HG03457 (cell line): ENCODE measurements at regions not wholly inside any gene's neighbourhood (a gene's known extent, or its start where the extent isn't known, plus 50 kb on each side); places are given as distances from the start of the nearest gene placed in this dataset.
"Not testable (repeated sequence)": the region's sequence is repeated elsewhere in the genome, so short reads cannot be mapped to it uniquely, and the experiment has no call there.

ENCODE experiments used
- ATAC-seq: cut with Tn5 transposase; IDR thresholded peaks from one replicate; pipeline ENCODE4 v1.9.1; 2021; ENCODE audit warnings: moderate number of reproducible peaks; ENCODE audit not compliant: unreplicated experiment

DNA sequence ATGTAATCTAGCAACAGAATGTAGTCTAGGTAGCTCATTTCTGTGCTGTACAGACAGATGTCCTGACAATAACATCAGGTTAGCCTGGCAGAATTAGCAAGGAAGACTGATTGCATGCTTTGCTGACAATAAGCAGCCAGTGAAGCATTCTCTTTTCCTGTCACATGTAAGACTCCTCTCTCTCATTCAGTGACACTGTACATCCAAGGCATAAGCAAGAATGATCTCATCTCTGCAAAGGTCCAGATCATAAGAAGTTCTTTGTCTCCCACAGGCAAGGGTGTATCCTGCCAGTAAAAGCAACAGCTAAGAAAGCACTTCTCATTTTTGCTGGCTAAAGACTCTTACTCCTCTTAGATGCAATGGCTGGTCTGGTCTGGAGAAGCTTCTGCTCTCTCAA is 861.8 kb downstream of the TAF11L14 start:
- ATAC-seq = no peak

DNA sequence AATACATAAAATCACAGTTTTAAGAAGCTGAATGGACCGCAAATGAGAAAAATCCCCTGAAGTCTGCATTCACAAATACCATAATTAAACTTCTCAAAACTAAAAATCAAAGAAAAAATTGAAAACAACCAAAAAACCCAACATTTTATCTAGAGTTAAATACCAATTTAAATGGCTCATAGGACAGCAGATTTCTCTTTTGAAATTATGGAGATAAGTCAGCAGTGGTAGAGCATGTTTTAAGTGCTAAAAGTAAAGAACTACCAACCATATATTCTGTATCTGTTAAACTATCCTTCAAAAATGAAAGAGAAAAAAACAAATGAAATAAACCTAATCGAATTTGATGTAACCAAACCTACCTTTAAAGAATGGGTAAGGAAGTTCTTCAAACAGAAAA is 862.8 kb downstream of the TAF11L14 start:
- ATAC-seq = no peak

DNA sequence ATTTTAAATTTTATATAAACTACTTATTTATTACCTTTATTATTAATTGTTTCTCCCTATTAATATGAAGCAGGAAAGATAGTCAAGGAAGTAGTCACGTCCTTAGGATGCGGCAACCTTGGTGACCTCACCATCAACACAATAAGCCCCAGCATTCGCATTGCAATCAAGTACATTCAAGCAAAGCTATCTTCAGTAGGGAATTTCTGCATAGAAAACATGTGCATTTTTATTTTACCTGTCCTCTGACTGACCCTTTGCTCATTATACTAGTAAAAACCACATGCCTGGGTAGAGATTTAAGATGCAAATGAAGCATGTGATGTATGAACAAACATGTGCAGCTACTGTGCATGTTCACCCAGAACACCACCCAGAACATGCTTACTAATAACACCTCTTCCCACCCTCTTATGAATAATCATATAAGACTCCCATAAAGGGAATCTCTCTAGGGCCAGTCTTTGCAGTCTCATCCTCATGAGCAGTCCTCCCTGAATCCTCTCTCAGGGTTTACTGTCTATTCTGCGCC is 869.6 kb downstream of the TAF11L14 start:
- no peak for ATAC-seq

DNA sequence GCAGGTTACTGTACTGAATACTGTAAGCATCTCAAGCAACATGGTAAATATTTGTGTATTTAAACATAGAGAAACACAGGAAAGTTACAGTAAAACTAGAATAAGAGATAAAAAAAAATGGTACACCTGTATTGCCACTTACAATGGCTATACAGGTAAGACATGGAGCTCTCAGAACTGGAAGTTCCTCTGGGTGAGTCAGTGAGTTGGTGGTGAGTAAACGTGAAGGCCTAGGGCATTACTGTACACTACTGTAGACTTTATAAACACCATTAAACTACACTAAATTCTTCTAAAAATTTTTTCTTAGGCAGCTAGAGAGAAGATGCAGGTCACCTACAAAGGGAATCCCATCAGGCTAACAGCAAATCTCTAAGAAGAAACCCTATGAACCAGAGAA is 872.9 kb downstream of the TAF11L14 start:
- no peak for ATAC-seq

DNA sequence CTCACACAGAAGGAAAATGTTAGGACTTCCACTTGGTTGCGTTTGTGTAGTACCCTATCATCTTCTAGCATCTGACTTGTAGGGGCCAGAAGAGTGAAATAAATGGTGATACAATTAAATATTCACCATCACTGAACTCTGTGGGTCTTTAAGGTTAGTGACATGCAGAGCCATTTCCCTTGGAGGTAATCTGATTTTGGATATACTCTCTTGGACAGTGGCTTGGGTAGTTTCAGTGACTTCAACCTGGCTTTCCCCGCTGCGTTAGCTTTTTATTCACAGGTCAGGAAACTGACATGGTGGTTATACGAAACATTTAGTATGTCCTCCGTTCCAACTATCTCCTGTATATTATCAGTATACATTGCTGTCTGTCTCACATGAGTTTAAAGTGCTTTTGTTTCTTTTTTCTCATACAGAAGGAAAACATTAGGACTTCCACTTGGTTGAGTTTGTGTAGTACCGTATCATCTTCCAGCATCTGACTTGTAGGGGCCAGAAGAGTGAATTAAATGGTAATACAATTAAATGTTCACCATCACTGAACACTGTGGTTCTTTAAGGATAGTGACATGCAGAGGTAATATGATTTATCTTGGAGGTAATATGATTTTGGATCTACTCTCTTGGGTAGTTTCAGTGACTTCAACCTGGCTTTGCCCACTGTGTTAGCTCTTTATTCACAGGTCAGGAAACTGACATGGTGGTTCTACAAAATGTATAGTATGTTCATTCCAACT is 883.6 kb downstream of the TAF11L14 start:
- ATAC-seq = no peak

DNA sequence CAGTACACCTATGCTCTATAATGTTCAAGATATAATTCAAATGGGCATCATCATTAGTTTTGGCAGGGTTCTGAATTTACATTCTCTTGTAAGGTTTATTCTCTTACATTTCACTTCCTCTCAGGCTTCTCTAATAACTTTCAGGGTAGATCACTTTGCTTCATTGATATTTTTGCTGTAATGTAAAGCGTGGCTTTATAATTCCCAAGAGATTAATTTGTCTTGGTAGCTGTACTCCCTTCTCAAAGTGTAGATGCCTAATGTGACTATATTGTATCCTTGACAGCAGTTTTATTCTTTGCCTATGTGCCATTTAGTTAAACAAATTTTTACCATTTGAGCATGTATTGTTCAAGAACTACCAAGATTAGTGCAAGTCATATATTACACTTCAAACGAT is 889.1 kb downstream of the TAF11L14 start:
- no peak for ATAC-seq

DNA sequence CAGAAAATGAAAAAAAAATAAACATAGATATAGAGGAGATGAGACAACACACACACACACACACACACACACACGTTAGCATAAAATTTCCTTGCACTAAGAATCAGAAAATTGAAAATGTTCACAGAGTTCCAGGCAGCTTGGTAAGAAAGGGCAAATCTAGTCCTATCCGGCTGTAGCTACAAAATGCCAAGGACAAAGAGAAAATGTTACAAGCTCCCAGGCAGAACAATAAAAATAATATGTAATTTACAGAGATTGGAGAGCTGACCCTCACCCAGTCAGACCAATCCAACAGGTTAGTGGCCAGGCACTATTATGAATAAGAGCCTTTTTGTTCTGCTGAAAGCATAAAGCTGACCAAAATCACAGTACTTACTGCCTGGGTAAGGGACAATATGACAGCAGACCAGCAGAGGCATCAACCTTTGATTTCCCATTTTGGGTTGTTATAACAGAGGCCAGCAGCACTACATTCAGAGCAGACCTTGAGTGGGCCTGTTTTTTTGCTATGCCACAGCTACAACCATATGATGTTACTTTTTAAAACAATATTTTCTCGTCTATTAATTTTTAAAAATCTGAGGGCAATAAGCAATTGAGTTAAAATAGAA is 892.6 kb downstream of the TAF11L14 start:
- no peak for ATAC-seq

DNA sequence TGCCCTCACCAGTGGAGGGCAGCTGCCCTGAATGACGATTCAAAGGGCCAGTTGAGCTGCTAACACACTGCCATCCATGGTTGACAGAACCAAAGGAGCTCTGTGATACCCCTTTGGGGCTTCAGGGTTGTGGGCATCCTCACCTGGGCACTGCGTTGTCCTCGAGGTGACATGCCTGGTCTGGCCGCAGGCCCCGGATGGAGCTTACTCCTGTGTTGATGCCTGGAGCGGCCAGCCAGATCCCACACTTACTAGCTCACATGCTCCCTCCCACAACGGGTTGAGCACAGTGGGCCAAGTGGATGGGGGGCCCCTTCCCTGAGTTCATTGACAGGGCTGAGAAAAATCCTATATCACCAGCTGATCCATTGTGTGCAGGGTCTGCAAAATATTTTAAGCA is 898.9 kb downstream of the TAF11L14 start:
- no peak for ATAC-seq

DNA sequence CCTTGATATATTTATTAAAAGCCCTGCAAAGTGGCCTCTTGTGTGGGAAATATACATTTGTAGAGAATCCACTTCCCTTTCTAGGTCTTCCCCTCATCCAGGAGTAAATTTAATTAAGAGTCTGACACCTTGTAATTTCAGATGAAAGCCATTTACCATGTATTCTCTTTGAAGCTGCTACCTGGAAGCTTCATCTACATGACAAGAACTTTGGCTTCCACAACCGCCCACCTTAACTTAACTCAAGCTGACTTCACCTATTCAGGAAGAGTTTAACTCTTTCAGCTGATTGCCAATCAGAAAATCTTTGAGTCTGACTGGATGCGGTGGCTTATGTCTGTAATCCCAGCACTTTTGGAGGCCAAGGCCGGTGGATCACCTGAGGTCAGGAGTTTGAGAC is 899.9 kb downstream of the TAF11L14 start:
- ATAC-seq = no peak

DNA sequence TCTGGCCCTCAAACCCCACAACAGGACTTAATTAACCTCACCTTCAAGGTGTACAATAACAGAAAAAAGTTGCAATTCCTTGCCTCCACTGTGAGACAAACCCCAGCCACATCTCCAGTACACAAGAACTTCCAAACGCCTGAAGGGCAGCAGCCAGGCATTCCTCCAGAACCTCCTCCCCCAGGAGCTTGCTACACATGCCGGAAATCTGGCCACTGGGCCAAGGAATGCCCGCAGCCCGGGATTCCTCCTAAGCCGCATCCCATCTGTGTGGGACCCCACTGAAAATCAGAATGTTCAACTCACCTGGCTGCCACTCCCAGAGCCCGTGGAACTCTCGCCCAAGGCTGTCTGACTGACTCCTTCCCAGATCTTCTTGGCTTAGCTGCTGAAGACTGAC is 901.5 kb downstream of the TAF11L14 start:
- not testable (repeated sequence) for ATAC-seq

DNA sequence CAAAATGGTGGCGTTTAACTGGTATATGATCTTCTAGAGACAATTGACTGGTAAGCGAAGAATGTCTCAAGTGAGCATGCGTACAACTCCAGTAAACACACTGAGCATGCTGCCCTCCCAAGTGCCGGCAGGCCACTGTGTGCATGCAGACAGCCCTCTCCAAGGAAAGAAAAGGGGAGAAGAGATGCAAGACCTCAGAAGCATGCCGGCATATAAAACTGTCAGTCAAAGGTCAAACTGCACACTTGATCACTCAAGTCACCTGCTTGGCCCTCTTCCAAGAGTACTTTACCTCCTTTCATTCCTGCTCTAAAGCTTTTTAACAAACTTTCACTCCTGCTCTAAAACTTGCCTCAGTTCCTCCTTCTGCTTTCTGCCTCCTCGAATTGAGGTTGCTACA is 910.2 kb downstream of the TAF11L14 start:
- ATAC-seq = no peak

DNA sequence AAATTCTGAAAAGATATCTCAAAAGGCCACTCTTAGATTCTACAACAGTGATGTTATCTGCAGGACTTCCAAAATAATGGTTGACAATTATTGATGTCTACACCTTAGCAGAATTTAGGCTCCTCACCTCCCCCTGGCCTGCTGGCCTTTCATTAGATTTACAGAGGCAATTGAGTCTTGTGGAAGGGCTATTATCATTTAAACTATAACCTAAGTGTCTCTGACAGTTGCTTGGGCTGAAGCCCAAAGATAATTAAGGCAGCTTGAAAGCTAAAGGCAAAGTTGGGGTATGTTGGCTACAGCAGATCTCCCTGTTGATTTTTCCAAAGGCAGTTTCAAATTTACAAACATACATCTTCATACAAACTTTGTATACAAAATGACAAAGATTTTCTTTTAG is 912.3 kb downstream of the TAF11L14 start:
- ATAC-seq = no peak

DNA sequence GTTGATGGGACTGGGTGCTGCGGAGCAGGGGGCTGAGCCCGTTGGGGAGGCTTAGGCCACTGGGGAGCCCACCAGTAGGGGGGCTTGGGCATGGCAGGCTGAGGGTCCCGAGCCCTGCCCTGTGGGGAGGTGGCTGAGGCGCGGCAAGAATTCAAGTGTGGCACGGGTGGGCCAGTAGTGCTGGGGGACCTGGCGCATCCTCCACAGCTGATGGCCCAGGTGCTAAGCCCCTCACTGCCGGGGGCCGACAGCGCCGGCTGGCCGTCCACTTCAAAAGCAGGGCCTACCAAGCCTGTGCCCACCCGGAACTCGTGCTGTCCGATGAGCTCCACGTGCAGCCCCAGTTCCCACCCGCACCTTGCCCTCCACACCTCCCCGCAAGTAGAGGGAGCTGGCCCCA is 917.5 kb downstream of the TAF11L14 start:
- no peak for ATAC-seq

DNA sequence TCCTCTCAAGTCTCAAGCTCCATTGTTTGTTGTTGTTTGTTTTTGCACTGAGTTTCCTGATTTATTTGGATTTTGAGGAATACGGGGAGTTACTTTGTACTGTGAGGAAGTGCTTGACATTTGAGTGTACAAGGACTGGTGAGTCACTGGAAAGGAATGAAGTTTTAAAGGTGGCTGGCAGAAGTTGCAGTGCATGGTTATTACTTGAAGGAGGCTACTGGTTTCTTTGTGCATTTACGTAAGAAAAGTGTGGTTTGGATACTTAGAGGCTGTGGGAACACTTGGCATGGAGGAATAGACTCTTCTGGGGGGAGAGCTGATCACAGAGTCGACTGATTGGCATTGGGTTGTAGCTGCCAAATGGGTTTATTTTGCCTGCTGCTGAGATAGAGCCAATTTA is 919.0 kb downstream of the TAF11L14 start:
- ATAC-seq = no peak

DNA sequence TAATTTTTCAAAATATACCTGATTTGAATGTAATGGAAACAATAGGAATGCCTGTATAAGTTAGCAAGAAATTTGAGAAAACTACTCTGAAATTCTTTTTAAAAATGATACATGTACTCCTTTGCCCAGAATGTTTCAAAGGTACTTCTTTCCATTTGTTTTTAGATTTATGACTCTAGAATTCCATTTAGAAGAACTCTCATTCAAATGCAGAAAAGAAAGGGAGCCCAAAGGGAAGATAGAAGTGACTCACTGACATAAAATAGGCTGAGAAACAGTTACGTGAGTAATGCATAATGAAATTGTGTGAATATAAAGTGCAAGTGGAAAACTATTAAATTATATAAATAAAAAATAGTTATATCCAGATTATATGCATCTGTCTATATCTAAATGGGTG is 926.3 kb downstream of the TAF11L14 start:
- ATAC-seq = no peak

DNA sequence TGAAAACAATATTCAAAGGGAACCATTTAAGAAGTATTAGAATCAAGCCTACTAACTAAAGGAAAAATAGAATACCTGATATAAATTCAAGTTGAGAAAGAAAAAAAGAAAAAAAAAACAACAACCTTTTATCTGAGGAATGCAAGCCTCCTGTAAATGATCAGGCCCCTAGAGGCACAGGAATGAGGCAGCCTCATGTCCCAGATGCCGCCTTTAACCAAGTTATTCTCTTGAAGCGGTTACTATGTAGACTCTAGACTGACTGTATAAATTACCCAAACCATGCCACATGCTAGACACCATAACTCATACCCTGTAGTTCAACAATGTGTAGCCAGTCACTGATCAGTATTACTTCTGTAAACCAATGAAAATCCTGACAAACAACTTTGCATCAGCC is 929.6 kb downstream of the TAF11L14 start:
- no peak for ATAC-seq

DNA sequence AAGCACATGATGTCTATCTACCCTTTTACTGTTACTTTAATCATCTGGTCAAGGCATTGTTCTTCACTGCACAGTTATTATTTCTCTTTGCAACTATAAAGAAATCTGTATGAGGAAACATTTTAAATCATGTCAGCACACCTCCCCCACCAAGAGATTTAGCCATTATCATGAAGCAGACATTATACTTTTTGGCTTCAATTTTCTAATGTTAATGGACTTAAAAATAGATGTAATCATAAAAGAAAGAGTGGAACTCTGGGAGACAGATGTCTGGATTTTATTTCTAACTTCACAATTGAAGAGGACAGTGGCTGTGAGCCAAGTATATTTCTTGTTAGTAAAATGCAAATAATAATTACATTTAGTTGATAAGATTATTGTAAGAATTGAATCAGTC is 932.4 kb downstream of the TAF11L14 start:
- no peak for ATAC-seq

DNA sequence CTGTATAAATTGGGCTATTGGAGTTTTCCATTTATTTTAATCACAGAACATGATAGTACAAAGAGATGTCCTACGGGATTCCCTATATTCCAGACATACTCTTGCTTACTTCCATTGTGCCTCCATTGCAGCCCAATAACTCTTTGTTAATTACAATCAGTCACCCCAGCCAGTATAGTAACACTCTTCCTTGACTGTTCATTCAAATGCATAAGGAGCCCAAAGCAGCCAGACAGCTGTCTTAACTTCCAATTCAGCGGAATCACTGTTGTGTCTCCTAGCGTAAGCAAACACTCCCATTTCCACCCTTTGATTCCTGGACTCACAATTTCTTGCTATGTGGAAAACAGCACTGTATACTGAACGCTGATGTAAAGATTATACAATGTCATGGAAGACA is 942.3 kb downstream of the TAF11L14 start:
- ATAC-seq = no peak

DNA sequence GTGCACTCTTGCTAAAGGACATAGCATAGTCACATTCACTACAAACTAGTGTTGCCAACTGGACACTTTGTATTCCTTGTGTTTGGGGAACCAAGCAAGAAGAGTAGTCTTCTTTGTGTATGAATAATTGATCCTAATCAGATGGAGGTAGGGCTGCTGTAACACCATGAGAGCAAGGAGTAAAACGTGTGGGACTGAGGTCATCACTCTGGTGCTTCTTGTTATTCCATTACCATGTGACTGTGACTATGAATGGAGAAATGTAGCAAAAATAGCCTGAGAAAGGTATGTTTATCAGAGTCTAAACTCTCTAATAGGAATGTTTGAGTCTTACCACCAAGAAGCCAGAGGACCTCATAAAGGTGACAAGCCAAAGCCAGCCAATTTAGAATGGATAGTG is 966.9 kb downstream of the TAF11L14 start:
- no peak for ATAC-seq

DNA sequence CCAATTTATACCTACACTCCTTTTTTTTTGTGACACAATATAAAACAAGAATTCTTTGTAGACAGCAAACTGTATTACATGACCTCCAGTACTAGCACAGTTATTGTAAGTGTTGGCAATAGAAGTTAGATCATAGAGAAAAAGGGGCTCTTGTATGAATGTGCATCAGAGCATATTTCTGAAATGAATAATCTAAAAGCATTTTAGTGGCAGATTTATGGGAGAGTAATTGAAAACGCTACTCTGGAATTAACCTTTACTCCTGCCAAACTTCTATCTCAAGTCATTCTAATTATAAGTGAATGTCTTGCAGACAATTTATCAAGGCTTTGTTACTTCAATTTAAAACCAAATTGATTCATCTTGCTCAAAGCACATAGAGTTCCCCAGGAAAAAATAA is 968.1 kb downstream of the TAF11L14 start:
- no peak for ATAC-seq

DNA sequence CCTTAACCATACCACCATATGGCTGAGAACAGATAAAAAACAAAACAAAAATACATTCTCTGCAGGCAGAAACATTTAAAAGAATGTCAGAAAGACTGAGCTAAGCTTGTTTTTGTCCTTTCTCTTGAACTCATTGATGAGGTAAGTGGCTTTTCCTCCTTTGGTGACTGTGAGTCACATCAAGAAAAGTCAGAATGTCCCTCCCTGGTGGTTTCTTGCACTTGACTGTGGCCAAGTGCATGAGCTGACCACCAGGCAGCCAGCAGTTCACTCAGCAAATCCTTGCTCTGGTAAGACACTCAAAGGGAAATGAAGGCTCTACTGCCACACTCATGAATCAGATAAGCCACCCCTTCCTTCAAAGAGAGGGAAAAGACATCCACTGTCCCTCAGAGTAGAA is 970.9 kb downstream of the TAF11L14 start:
- no peak for ATAC-seq

DNA sequence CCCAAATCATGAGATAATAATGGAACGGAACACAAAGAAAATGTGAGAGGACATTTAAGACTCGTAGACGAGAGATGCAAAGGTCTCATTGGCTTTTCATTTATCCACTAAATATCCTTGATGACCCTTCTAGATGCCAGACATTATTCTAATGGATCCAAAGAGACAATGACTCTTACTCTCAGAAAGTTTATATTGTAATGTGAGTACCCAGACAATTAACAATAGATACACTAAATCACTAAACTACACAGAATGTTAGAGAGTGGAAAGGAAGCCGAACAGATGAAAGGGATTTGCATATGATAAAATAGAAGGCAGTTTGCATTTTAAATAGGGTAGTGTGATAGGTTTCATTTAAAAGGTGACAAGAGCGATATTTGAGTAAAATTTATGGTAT is 973.3 kb downstream of the TAF11L14 start:
- ATAC-seq = no peak

DNA sequence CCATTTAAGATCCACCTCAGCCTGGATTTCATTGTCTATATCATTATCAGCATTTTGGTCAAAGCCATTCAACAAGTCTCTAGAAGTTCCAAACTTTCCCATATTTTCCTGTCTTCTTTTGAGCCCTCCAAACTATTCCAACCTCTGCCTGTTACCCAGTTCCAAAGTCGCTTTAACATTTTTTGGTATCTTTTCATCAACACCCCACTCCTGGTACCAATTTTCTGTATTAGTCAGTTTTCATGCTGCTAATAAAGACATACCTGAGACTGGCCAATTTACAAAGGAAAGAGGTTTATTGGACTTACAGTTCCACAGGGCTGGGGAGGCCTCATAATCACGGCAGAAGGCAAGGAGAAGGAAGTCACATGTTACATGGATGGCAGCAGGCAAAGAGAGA is 982.9 kb downstream of the TAF11L14 start:
- not testable (repeated sequence) for ATAC-seq
